GM12878 (cell line): ENCODE measurements at regions not wholly inside any gene's neighbourhood (a gene's known extent, or its start where the extent isn't known, plus 50 kb on each side); places are given as distances from the start of the nearest gene placed in this dataset.

Experiments
- ATAC-seq: fragments of 200-7000 bp; cut with Tn5 transposase; 3 replicates; pipeline ENCODE4 v1.9.1; 2020; ENCODE audit warnings: mild to moderate bottlenecking, moderate library complexity
- BruUV-seq: library from RNA; stranded (reverse); fragments of 400-500 nt; replicated peaks from 2 replicates; lab custom pipeline; 2021; lab: Mats Ljungman, UMichigan
- CTCF ChIA-PET: fragments of 300-600 bp; sonication (Branson Sonifier 250); formaldehyde crosslinking; extraction: SDS; loops from one replicate; lab custom pipeline; 2021; ENCODE audit warnings: inconsistent platforms; lab: Yijun Ruan, JAX
- POLR2A ChIA-PET: fragments of 350-600 bp; formaldehyde crosslinking; extraction: SDS; loops from one replicate; lab custom pipeline; 2021; ENCODE audit warnings: inconsistent platforms; lab: Charles Lee
- RAD21 ChIA-PET: fragments of 300-600 bp; sonication (Branson Sonifier 250); formaldehyde crosslinking; loops from one replicate; lab custom pipeline; 2023; ENCODE audit warnings: antibody characterized with exemption; ENCODE audit not compliant: unreplicated experiment; lab: Charles Lee
- SMC1A ChIA-PET: fragments of 300-600 bp; sonication (Branson Sonifier 250); formaldehyde crosslinking; loops from one replicate; lab custom pipeline; 2023; ENCODE audit not compliant: unreplicated experiment, uncharacterized antibody; lab: Charles Lee
- DNase-seq: peaks from one replicate; pipeline ENCODE4 v3.0.0-alpha.2; 2011; ENCODE audit warnings: low read depth, low spot score
- FAIRE-seq: peaks from 3 replicates; lab custom pipeline; 2011; peaks lifted over from hg19 to GRCh38; lab: Jason Lieb, UNC
- H2AFZ ChIP-seq: 2 replicates; pipeline ENCODE4 v1.6.0; 2011; ENCODE audit warnings: low read depth, low read length, control low read depth; ENCODE audit not compliant: control insufficient read depth
- H3K27ac ChIP-seq: 2 replicates; pipeline ENCODE4 v1.5.1; 2011; ENCODE audit warnings: control low read depth; ENCODE audit not compliant: control insufficient read depth, insufficient read depth
- H3K27me3 ChIP-seq, 2 experiments: replicated peaks in 1 of 2; 2 replicates each; pipeline versions ENCODE4 v1.6.0 to v1.6.1; 2011; ENCODE audit warnings: low read length in 1 of 2; ENCODE audit not compliant: control insufficient read depth in 2 of 2, insufficient read depth in 2 of 2
- H3K36me3 ChIP-seq, 2 experiments: 2 replicates each; pipeline ENCODE4 v1.5.1; 2011; ENCODE audit warnings: low read length in 1 of 2; ENCODE audit not compliant: control insufficient read depth in 2 of 2, insufficient read depth in 2 of 2
- H3K4me1 ChIP-seq: 2 replicates; pipeline ENCODE4 v1.6.1; 2011; ENCODE audit warnings: mild to moderate bottlenecking, low read length, moderate library complexity, mixed read lengths; ENCODE audit not compliant: control insufficient read depth, insufficient read depth
- H3K4me2 ChIP-seq: 2 replicates; pipeline ENCODE4 v1.6.0; 2011; ENCODE audit warnings: control low read depth; ENCODE audit not compliant: control insufficient read depth, insufficient read depth
- H3K4me3 ChIP-seq: fragments of 200-600 bp; sonication (generic); 2 replicates; pipeline ENCODE4 v1.5.1; 2016
- H3K79me2 ChIP-seq: 2 replicates; pipeline ENCODE4 v1.6.0; 2011; ENCODE audit warnings: low read length; ENCODE audit not compliant: control insufficient read depth, insufficient read depth
- H3K9ac ChIP-seq: 2 replicates; pipeline ENCODE4 v1.8.0; 2011; ENCODE audit warnings: low read length, control low read depth, mixed read lengths; ENCODE audit not compliant: control insufficient read depth, insufficient read depth
- H3K9me3 ChIP-seq: replicated peaks from 3 replicates; pipeline ENCODE4 v1.5.1; 2011; ENCODE audit warnings: mild to moderate bottlenecking, low read length; ENCODE audit not compliant: control insufficient read depth, insufficient read depth
- H4K20me1 ChIP-seq: 2 replicates; pipeline ENCODE4 v1.6.0; 2011; ENCODE audit not compliant: control insufficient read depth, insufficient read depth
- E2F4 ChIP-seq: IDR thresholded peaks from 2 replicates; pipeline ENCODE4 v1.6.1; 2012; ENCODE audit warnings: low read depth, low read length, improper control_type of control experiment
- HDAC6 ChIP-seq: fragments of 200-600 bp; sonication (generic); IDR thresholded peaks from one replicate; pipeline ENCODE4 v1.8.0; 2017; ENCODE audit warnings: antibody characterized with exemption; ENCODE audit not compliant: unreplicated experiment
- IKZF1 ChIP-seq: fragments of 450-650 bp; conservative IDR thresholded peaks from 2 replicates; pipeline ENCODE4 v1.6.1; 2017; ENCODE audit warnings: antibody characterized with exemption, mild to moderate bottlenecking
- JUND ChIP-seq: IDR thresholded peaks from 2 replicates; pipeline ENCODE4 v1.6.1; 2012; ENCODE audit warnings: low read depth, mild to moderate bottlenecking, low read length, improper control_type of control experiment, moderate library complexity
- MYC ChIP-seq: IDR thresholded peaks from 2 replicates; pipeline ENCODE4 v1.6.1; 2011; ENCODE audit warnings: mild to moderate bottlenecking, low read length, moderate library complexity, inconsistent platforms; ENCODE audit not compliant: insufficient read depth, insufficient replicate concordance, insufficient read length, severe bottlenecking
- SIN3A ChIP-seq: IDR thresholded peaks from 2 replicates; pipeline ENCODE4 v1.6.1; 2012; ENCODE audit warnings: low read depth, low read length, improper control_type of control experiment
- SREBF1 ChIP-seq: IDR thresholded peaks from 2 replicates; pipeline ENCODE4 v1.6.1; 2012; ENCODE audit warnings: mild to moderate bottlenecking, low read length
- WRNIP1 ChIP-seq: IDR thresholded peaks from 2 replicates; pipeline ENCODE4 v1.6.1; 2011; ENCODE audit warnings: low read depth, low read length, improper control_type of control experiment, borderline replicate concordance
- YY1 ChIP-seq: IDR thresholded peaks from 2 replicates; pipeline ENCODE4 v1.6.1; 2011; ENCODE audit warnings: low read depth, mild to moderate bottlenecking, low read length
- WGBS: methylation state at CpG from one replicate; pipeline ENCODE4 v1.1.6; 2016; ENCODE audit warnings: low lambda C conversion rate; ENCODE audit not compliant: insufficient replicate concordance, insufficient coverage; ENCODE audit errors: missing lambda C conversion rate; 5-methylcytosine and 5-hydroxymethylcytosine counted together
- in situ Hi-C: fragments of 300-500 bp; cut with MboI; formaldehyde crosslinking; loops from 9 replicates; pipeline ENCODE4 v1.14.3; 2018; ENCODE audit warnings: mixed read lengths
- intact Hi-C: fragments of 100-400 bp; cut with micrococcal nuclease; formaldehyde crosslinking; loops from one replicate; pipeline ENCODE4 v1.14.2; 2022; ENCODE audit not compliant: unreplicated experiment

GRCh38 chr6:21902628-21903169, 309.1 kb downstream of the SOX4 start:
- in situ Hi-C loops (no loop called here), intact Hi-C loops (no loop called here)
- BruUV-seq = no TSS peak
- ChIA-PET POLR2A (no interaction called here), SMC1A (interaction anchor here (0.7 kb wide), 1 partner anchor 10 kb away, joined by 3 read pairs; no protein-coding TSS in a partner anchor), CTCF (interaction anchor here (1.5 kb wide), 1 partner anchor 8 kb away, joined by 5 read pairs; no protein-coding TSS in a partner anchor), RAD21 (no interaction called here)
- ATAC-seq = no peak
- DNase-seq = no peak
- no peak overlapping the region for H3K4me3 ChIP-seq
- no peaks in the 10 kb centered on the region for H4K20me1 ChIP-seq
- H3K27me3 ChIP-seq = no peaks in the 10 kb centered on the region
- WGBS = 41% methylated on average over 7 of the region's 7 CpGs
- no peak overlapping the region for H3K9ac ChIP-seq
- H3K4me2 ChIP-seq = no peak overlapping the region
- H3K36me3 ChIP-seq = no peaks in the 10 kb centered on the region
- no peak overlapping the region for H3K27ac ChIP-seq
- FAIRE-seq = no peak
- no peaks in the 10 kb centered on the region for H3K4me1 ChIP-seq
- TF ChIP-seq JUND (no peak), WRNIP1 (no peak), SIN3A (no peak), HDAC6 (no peak), YY1 (no peak), MYC (no peak), IKZF1 (no peak), SREBF1 (no peak), E2F4 (no peak)
- H3K79me2 ChIP-seq = no peaks in the 10 kb centered on the region
- no peak overlapping the region for H2AFZ ChIP-seq
- no peaks in the 10 kb centered on the region; the same call in 2 of the 3 replicates for H3K9me3 ChIP-seq
